Hematopoietic multipotent progenitor cell treated with erythropoietin and hydrocortisone succinate and interleukin-3 and kit ligand, for 4 days (in vitro differentiated cells): ENCODE measurements at regions not wholly inside any gene's neighbourhood (a gene's known extent, or its start where the extent isn't known, plus 50 kb on each side); places are given as distances from the start of the nearest gene placed in this dataset.

Experiments used
- DNase-seq: peaks from one replicate; pipeline ENCODE4 v3.0.0-alpha.2; 2015

GRCh38 chr5:50964746-50965653, 298.6 kb downstream of the PARP8 start:
- DNase-seq: no peak

- DNase-seq: no peak
Observed at GRCh38 chr5:50965654-50966375, 299.4 kb downstream of the PARP8 start.

DNA sequence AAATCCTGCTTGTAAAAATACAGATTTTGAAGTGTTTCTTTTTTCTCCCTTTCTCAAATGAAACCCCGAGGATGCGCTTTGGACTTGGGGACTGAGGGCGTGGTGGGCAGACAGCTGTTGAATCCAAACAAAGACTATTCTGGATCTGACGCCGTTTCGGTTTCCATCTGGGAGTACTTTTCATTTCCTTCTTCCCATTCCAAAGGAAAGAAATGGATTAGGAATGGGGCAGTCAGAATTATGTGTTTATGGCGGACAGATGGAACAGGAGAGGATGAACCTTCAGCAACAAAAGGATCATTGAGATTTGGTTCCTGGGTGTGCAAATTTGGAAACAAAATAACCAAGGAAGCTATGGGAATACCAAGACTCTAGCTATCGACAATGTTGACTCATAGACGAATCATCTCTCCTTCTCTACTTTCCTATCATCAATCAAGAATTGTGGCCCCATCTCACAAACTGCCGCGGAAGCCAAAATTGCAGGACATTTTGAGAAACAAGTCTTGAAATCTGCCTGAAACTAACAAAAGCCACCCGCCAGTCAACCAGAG, 300.6 kb downstream of the PARP8 start:
- DNase-seq: no peak

GRCh38 chr5:50967563-50968355, 301.3 kb downstream of the PARP8 start:
- no peak for DNase-seq

DNA sequence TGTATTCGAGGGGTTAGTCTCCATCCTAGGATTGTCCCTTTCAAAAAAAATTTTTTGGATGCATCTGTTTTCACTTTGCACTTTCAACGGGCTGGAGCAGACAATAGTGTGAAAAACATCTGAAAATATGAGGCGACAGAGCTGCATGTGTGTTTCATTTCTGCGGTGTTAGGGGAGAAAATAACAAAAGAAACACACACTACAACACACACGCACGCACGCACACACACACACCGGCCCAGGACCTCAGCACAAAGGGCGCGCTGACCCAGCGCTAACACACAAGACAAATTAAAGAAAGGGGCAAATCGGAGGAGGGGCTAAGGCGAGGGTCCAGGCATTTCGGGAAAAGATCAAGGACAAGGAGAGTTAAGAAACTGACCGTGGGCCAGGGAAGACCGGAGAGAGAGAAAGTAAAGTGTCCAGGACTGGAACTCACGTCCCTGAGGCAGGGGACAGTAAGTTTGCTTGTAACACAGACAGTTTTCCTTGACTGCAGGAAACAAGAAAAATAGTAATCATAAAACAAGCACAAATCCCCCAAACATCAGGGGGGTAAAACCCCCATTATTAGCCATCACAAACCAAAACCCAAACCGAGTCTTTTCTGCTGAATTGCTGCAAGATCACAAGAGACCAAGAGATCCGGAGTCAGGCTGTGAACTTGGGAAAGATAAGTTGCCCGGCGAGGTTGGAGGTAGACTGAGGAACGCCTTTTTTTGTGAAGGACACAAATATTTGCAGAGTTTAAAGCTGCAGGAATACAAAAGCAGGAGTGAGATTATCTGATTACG, 302.1 kb downstream of the PARP8 start:
- no peak for DNase-seq

DNA sequence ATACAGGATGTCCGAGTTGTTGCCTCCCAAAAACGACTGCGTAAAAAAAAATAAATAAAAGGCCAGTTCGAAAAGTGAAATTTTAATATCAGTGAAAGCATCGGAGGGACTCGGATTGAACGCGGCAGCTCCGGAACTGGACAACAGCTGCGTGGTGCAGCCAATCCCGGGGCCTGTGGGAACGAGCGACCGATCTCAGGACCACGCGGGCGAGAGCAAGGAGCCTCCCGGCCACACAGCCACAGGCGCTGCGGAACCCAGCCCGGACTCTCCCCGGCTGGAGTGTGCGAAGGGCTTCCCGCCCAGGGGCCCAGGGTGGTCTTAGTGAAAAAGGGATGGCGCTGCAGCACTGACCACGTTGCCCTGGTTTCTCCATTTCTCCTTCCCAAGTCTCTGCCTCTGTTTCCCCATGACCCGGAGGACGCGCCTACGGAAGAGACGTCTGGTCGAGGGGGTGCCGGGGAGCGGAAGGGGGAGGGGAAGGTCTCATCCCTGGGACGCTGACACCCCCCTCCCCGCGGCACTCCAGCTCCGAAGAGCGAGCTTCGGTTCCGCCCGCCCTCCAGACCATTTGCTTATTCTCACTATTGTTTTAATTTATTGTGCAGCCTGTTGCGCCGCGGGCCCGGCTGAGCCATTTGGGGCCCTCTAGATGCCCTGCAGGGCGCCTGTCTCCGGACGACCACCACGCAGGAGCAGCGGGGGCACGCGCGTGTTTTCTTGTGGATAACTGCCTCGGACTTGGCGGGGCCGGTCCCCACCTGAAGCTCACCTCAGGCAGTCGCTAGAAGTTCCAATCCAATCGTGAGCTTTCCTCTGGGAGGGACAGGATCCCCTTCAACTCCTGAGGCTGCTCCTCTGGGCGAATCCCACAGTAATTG, 303.0 kb downstream of the PARP8 start:
- DNase-seq: no peak

- no peak for DNase-seq
Observed at GRCh38 chr5:50975840-50976239, 309.4 kb downstream of the PARP8 start.

GRCh38 chr5:50978924-50979323, 312.5 kb downstream of the PARP8 start:
- DNase-seq: no peak

DNA sequence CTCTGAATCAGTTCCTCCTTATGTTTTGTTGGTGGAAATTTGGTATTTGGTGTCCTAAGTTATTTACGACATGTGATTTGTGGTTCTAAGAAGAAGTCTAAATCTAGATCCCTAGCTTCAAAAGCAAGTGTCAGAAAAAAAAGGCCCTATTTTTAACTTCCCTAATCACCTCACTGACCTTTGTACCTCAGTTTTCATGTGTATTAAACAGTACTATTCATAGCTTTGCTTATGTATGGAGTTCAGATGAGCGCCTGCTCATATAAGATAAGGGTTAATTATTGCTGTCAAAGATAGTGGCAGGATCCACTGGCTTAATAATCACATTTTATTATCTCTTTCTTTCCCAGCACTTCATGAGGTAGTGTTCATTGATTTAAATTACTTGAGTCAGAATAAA, 318.2 kb downstream of the PARP8 start:
- no peak for DNase-seq

DNA sequence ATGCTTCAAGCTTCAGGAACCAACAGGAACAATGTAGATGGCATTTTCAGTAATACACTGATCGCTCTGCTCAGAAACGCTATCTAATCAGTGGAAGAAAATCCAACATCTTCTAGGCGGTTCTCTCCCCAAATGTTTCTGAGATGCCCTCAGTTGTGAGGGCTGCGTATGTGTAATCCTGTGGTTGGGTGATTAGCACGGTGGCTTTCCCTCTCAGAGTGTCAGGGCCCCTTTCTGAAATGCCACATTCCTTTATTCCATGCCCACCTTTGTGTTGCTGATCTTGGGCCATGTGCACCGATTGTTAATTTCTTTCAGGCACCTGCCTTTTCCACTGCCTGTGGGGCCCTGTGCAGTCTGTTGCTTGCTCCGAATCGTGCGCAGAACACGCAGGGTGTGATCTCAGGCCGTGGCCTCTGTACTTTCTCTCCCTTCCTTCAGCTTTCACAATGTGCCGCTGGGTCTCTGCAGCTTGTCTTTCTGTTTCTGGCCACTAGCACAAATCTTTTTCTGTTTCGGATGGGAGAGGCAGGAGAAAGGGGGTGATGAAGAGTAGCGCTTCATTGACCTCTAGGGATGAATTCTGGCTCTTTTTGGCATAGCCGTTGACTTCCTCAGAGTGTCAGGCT, 324.0 kb downstream of the PARP8 start:
- no peak for DNase-seq

DNA sequence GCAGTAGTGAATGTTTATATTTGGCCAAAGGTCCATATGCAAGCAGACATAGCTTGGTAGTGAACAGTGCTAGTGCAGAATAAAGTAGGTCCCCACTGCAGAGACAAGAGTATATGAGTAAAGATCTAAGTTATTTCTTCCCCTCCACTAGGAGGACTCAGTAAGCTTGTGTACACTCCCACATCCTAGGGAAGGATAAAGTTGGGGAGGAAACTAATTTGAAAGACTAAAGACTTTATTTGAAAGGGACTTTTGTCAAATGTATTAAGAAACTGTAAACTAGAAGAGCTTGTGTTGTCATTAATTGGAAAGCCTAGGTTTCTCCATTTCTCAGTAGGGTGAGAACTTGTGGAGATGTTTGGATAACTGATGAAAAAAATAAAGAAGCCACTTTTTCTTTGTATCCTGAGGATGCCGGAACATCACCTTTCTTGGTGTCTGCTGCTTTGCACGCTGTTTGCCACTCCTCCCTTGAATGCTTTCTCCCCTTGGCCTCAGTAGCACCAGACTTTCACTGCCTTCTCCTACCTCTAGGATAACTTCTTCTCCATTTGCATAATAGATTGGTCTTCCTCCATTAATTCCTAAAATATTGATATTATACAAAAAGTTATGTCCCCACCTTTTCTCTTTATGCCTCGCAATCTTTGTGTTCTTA, 329.0 kb downstream of the PARP8 start:
- no peak for DNase-seq

- DNase-seq: no peak
Observed at GRCh38 chr5:51001227-51001923, 334.9 kb downstream of the PARP8 start.

DNA sequence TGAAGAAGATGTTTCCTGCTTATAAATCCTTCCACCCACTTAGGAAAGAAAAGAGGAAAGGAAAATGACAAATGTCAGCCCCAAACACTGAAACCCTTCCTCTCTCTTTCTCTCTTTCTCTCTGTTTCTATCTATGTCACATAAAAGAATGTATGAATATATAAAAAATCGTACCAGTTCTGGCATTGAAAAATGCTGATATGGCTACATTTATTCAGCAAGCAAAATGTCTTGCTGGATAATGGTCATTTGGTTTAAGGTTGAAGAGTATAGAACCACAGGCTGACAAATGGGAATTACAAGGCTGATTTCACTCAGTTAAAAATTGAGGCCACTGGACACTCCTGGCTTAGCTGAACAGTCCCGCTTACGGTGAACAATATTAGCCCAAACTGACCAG, 335.9 kb downstream of the PARP8 start:
- no peak for DNase-seq

GRCh38 chr5:51013036-51013435, 346.6 kb downstream of the PARP8 start:
- DNase-seq: no peak

DNA sequence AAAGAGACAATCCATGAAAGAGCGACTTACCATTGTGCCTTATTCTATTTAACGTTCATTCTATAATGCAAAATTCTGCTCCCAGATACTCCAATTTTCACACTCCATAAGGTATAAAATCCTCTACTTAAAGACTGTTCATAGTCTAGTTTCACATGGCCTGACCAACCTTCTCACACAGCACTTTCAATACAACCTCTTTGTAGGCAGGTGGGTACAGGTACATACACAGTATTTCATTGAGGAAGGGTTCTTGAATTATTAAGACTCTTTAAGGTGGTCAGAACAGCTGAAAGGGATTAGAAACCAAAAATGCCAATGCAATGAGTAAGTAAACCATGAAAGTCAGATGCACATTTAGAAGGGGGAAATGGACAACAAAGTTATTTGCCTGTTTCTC, 352.0 kb downstream of the PARP8 start:
- DNase-seq: no peak

- DNase-seq: no peak
Observed at GRCh38 chr5:51024263-51024662, 357.8 kb downstream of the PARP8 start.

- no peak for DNase-seq
Observed at GRCh38 chr5:51027271-51027670, 356.0 kb upstream of the ISL1 start.

- no peak for DNase-seq
Observed at GRCh38 chr5:51028394-51028793, 354.9 kb upstream of the ISL1 start.

GRCh38 chr5:51033215-51033614, 350.0 kb upstream of the ISL1 start:
- no peak for DNase-seq
